Fibroblast of villous mesenchyme (primary cell): ENCODE measurements at regions not wholly inside any gene's neighbourhood (a gene's known extent, or its start where the extent isn't known, plus 50 kb on each side); places are given as distances from the start of the nearest gene placed in this dataset.

ENCODE experiments used
- DNase-seq: peaks from one replicate; pipeline ENCODE4 v3.0.0-alpha.2; 2010; ENCODE audit warnings: low read depth
- H3K4me3 ChIP-seq: 2 replicates; pipeline ENCODE4 v1.5.1; 2011; ENCODE audit warnings: low read depth, mild to moderate bottlenecking, low read length
- TF ChIP-seq, protein P1 (sequence below): IDR thresholded peaks from 2 replicates; pipeline ENCODE4 v1.5.1; 2012; ENCODE audit warnings: low read depth, mild to moderate bottlenecking, low read length; ENCODE audit not compliant: insufficient read depth

DNA sequence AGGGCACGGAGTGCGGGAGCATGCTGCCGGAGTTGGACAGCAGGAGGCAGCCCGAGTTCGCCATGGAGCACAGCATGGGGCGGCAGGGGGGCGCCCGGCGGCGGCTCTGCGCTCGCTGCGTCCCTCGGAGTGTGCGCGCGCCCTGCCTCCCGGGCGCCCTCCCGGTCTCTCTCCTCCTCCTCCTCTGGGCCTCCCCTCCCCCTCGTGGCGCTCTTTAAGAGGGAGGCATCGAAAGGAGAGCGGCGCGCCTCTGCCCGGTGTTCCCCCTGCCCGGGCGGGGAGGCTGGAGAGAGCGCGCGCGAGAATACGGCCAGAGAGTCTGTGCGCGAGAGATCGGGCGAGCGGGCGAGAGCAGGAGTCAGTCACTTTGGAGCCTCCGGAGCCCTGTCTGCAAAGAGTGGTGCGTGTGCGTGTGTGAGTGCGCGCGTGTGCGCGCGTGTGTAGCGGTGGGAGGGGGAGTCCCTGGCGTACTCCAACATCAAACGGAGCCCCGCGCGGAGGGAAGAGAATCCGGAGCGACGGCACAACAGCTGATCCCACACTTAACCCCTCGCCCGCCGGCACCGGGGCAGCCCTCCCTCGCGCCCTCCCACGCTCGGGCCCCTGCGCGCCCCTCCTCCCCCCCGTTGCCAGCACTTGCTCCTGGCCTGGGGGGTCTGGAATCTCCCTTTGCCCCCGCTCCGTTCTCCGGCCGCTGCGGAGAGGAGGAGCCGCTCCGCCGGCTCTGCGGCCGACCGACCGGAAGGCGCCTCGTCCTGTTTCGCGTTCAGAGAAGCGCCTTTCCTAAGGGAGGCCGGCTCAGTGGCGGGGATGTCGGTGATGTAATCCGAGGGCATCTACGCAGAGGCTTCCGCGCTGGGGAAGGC is 108.9 kb downstream of the ENGASE start:
- no peak overlapping the region for H3K4me3 ChIP-seq
- no peak for DNase-seq
- TF ChIP-seq, protein P1, sequence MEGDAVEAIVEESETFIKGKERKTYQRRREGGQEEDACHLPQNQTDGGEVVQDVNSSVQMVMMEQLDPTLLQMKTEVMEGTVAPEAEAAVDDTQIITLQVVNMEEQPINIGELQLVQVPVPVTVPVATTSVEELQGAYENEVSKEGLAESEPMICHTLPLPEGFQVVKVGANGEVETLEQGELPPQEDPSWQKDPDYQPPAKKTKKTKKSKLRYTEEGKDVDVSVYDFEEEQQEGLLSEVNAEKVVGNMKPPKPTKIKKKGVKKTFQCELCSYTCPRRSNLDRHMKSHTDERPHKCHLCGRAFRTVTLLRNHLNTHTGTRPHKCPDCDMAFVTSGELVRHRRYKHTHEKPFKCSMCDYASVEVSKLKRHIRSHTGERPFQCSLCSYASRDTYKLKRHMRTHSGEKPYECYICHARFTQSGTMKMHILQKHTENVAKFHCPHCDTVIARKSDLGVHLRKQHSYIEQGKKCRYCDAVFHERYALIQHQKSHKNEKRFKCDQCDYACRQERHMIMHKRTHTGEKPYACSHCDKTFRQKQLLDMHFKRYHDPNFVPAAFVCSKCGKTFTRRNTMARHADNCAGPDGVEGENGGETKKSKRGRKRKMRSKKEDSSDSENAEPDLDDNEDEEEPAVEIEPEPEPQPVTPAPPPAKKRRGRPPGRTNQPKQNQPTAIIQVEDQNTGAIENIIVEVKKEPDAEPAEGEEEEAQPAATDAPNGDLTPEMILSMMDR = no peak

DNA sequence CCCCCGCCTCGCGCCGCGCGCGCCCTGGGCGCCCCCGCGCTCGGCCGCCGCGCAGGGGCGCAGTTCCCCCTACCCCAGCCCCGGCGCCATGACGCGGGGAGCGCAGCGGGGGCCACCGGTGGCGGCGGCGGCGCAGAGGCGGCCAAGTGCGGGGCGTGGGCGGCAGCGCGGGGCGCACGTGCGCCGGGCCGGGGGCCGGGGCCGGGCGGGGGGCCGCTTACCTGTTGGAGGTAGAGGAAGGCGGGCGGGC is 108.3 kb downstream of the ENGASE start:
- DNase-seq = no peak
- no peak overlapping the region for H3K4me3 ChIP-seq
- TF ChIP-seq, protein P1 = no peak

DNA sequence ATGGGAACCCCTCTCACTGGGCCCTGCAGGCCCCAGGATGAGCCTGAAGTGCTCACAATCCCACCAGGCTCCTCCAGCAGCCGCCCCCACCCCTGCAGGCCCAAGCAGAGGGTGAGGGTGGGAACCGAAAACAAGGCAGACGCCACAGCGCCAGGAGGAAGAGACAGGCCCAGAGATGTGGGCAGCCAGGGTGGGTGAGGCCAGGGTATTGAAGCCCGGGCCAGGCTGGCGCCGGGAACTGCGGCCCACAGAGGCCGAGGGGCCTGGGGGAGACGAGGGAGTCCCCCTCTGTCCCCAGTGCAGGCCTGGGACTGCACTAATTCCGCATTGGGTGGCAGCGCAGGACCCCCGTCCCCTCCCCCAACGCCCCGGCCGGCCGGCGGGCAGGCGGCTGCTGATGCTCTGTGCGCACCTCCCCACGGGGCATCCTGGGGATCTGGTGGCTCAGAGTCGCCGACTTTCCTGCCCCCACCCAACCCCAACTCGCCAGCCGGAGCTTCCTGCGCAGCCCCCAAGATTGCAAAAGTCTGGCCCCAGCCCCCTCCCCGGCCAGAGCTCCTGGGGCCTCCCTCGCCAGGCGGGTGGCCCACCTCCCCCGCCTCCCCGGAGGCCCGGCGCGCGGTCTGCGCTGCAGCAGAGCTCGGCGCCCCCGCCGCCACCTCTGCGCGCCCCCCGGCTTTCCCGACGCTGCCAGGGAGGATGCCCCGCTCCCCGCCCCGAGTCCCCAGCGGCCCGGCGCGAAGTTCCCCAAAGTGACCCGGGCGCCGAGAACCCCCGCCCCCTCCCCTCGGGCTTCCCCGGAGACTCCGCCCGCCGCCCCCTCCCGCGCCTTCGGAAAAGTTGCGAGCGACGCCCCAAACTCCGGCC is 107.8 kb downstream of the ENGASE start:
- TF ChIP-seq, protein P1 = no peak
- DNase-seq = no peak
- H3K4me3 ChIP-seq = no peak overlapping the region

DNA sequence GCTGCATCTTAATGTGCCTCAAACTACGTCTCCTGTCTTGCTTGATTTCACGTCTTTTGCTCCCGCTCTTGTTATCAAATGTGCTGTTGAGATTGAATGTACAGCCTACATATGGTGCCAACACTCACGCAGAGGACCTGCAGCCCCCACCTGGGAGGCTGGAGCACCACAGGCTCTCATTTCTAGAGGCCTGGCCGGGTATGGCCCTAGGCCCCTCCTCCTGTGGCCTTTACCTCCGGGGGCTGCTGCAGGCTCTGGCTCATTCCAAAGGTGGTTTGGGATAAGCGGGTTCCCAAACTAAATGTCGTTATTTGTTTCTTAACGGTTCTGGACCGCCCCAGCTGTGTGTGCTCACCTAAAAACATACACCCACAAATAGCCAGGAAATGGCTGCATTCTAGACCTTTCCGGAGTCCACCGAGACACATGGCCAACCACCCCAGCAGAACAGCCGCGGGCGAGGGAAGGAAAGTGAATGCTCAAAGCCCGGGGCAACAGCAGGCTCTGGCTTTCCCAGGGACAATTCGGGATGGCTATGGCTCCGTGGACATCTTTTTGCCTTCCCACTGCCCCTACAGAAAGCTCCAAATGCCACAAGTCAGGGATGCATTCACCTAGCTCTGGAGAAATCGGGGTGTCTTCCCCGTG is 105.9 kb downstream of the ENGASE start:
- DNase-seq = no peak
- TF ChIP-seq, protein P1 = no peak
- no peak overlapping the region for H3K4me3 ChIP-seq

DNA sequence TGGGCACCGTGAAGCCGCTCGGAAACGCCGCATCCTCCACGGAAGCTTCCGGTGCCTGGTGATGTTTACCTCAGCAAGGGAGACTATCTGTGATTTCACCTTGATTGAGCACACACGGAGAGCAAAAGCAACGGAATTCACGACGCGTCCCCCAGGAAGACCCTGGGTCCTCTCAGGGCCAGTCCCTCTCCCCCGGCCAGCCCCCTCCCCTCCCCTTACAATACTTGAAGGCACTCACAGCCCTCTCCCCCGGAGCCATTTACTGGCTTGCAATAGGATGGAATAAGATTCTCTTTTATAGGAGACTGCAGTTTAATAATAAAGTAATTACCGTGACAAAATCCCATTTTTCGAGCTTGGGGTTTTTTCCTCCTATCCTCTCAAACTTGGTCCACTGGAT is 104.7 kb downstream of the ENGASE start:
- no peak for DNase-seq
- H3K4me3 ChIP-seq = no peak overlapping the region
- TF ChIP-seq, protein P1 = no peak

DNA sequence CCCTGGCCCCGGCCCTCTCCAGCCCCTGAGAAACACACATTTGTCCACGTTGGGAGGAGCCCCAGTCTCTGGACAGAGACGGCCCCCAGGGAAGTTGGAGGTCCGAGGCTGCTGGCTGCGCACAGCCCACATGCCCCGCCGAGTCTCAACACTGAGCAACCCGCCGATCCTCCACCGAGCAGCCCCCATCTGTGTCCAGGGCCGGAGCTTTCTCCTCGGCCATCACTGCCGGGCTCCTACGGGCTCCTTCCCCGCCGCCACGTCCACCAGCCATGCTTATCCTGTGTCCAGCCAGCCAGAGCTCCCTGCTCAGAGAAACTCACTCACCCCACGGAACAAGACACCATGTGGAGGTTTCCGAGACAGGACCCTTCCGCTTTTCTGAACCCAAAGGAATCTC is 103.3 kb downstream of the ENGASE start:
- TF ChIP-seq, protein P1 = no peak
- DNase-seq = no peak
- H3K4me3 ChIP-seq = no peak overlapping the region
